ENCODE measurements at regions not wholly inside any gene's neighbourhood (a gene's known extent, or its start where the extent isn't known, plus 50 kb on each side); places are given as distances from the start of the nearest gene placed in this dataset.
A peak's percentile ranks its signal among the peaks of the same experiment; 100 is the strongest.

GRCh38 chr6:1526398-1527072 lies 83.2 kb upstream of the FOXC1 start:
- Histone ChIP-seq H3K4me3 (ENCODE audit: low read length in 2 of 2) (no peak overlapping the region), H3K4me1 (ENCODE audit: control insufficient read depth in 1 of 2, insufficient read depth in 2 of 2, low read length in 2 of 2) (no peaks in the 10 kb centered on the region), H3K36me3 (ENCODE audit: control insufficient read depth in 1 of 2, insufficient read depth in 2 of 2, low read length in 1 of 2) (no peaks in the 10 kb centered on the region), H3K27me3 (ENCODE audit: control insufficient read depth in 1 of 2, insufficient read depth in 2 of 2, low read length in 1 of 2) (no peaks in the 10 kb centered on the region), H3K9me3 (ENCODE audit: control insufficient read depth, low read length) (no peaks in the 10 kb centered on the region), H3K27ac (ENCODE audit: low read depth in 1 of 2, low read length in 2 of 2) (peak overlapping the region in 1 of 2 donors; percentile 20)
- intact Hi-C loops (cut with DNase I): no loop called here
- peak in 1 of 2 donors; percentile 51 for DNase-seq
- 11 to 14% methylated on average over 12 of the region's 12 CpGs for WGBS, 2 donors
- ATAC-seq (ENCODE audit: low FRiP score): peak; percentile 60

- Histone ChIP-seq H3K4me3 (ENCODE audit: low read length in 2 of 2) (no peak overlapping the region), H3K36me3 (ENCODE audit: control insufficient read depth in 1 of 2, insufficient read depth in 2 of 2, low read length in 1 of 2) (no peaks in the 10 kb centered on the region), H3K4me1 (ENCODE audit: control insufficient read depth in 1 of 2, insufficient read depth in 2 of 2, low read length in 2 of 2) (no peaks in the 10 kb centered on the region), H3K9me3 (ENCODE audit: control insufficient read depth, low read length) (no peaks in the 10 kb centered on the region), H3K27ac (ENCODE audit: low read depth in 1 of 2, low read length in 2 of 2) (peak overlapping the region; percentile 2 to 20), H3K27me3 (ENCODE audit: control insufficient read depth in 1 of 2, insufficient read depth in 2 of 2, low read length in 1 of 2) (no peaks in the 10 kb centered on the region)
- DNase-seq: peak; percentile 71 to 76
- peak; percentile 75 for ATAC-seq (ENCODE audit: low FRiP score)
- intact Hi-C loops (cut with DNase I): no loop called here
- 3 to 5% methylated on average over 11 of the region's 11 CpGs for WGBS, 2 donors
Measured at GRCh38 chr6:1527073-1527457, 82.7 kb upstream of the FOXC1 start.

GRCh38 chr6:1535295-1535694 lies 74.4 kb upstream of the FOXC1 start:
- intact Hi-C loops (cut with DNase I): no loop called here
- Histone ChIP-seq H3K27ac (ENCODE audit: low read depth in 1 of 2, low read length in 2 of 2) (no peak overlapping the region), H3K4me1 (ENCODE audit: control insufficient read depth in 1 of 2, insufficient read depth in 2 of 2, low read length in 2 of 2) (no peaks in the 10 kb centered on the region), H3K27me3 (ENCODE audit: control insufficient read depth in 1 of 2, insufficient read depth in 2 of 2, low read length in 1 of 2) (no peaks in the 10 kb centered on the region), H3K9me3 (ENCODE audit: control insufficient read depth, low read length) (no peaks in the 10 kb centered on the region), H3K36me3 (ENCODE audit: control insufficient read depth in 1 of 2, insufficient read depth in 2 of 2, low read length in 1 of 2) (no peaks in the 10 kb centered on the region), H3K4me3 (ENCODE audit: low read length in 2 of 2) (no peak overlapping the region)
- ATAC-seq (ENCODE audit: low FRiP score): no peak
- WGBS, 2 donors: 93 to 98% methylated on average over 4 of the region's 4 CpGs
- DNase-seq: no peak

GRCh38 chr6:1536526-1537429 lies 72.9 kb upstream of the FOXC1 start:
- Histone ChIP-seq H3K27ac (ENCODE audit: low read depth in 1 of 2, low read length in 2 of 2) (no peak overlapping the region), H3K27me3 (ENCODE audit: control insufficient read depth in 1 of 2, insufficient read depth in 2 of 2, low read length in 1 of 2) (no peaks in the 10 kb centered on the region), H3K4me1 (ENCODE audit: control insufficient read depth in 1 of 2, insufficient read depth in 2 of 2, low read length in 2 of 2) (no peaks in the 10 kb centered on the region), H3K9me3 (ENCODE audit: control insufficient read depth, low read length) (no peaks in the 10 kb centered on the region), H3K4me3 (ENCODE audit: low read length in 2 of 2) (no peak overlapping the region), H3K36me3 (ENCODE audit: control insufficient read depth in 1 of 2, insufficient read depth in 2 of 2, low read length in 1 of 2) (no peaks in the 10 kb centered on the region)
- 76 to 84% methylated on average over 21 of the region's 21 CpGs for WGBS, 2 donors
- ATAC-seq (ENCODE audit: low FRiP score) (no peak), DNase-seq (no peak)
- intact Hi-C loops (cut with DNase I): no loop called here

- H3K4me1 ChIP-seq (ENCODE audit: control insufficient read depth in 1 of 2, insufficient read depth in 2 of 2, low read length in 2 of 2): no peaks in the 10 kb centered on the region
- 83 to 95% methylated on average over 5 of the region's 5 CpGs for WGBS, 2 donors
- no peak for ATAC-seq (ENCODE audit: low FRiP score)
- intact Hi-C loops (cut with DNase I): no loop called here
- no peak overlapping the region for H3K27ac ChIP-seq (ENCODE audit: low read depth in 1 of 2, low read length in 2 of 2)
- H3K4me3 ChIP-seq (ENCODE audit: low read length in 2 of 2): no peak overlapping the region
- no peaks in the 10 kb centered on the region for H3K9me3 ChIP-seq (ENCODE audit: control insufficient read depth, low read length)
- H3K36me3 ChIP-seq (ENCODE audit: control insufficient read depth in 1 of 2, insufficient read depth in 2 of 2, low read length in 1 of 2): no peaks in the 10 kb centered on the region
- H3K27me3 ChIP-seq (ENCODE audit: control insufficient read depth in 1 of 2, insufficient read depth in 2 of 2, low read length in 1 of 2): no peaks in the 10 kb centered on the region
- DNase-seq: no peak
Measured at GRCh38 chr6:1538369-1538768, 71.3 kb upstream of the FOXC1 start.

GRCh38 chr6:1538810-1539478 lies 70.8 kb upstream of the FOXC1 start:
- intact Hi-C loops (cut with DNase I): no loop called here
- DNase-seq: no peak
- Histone ChIP-seq H3K9me3 (ENCODE audit: control insufficient read depth, low read length) (no peaks in the 10 kb centered on the region), H3K4me3 (ENCODE audit: low read length in 2 of 2) (no peak overlapping the region), H3K27me3 (ENCODE audit: control insufficient read depth in 1 of 2, insufficient read depth in 2 of 2, low read length in 1 of 2) (no peaks in the 10 kb centered on the region), H3K36me3 (ENCODE audit: control insufficient read depth in 1 of 2, insufficient read depth in 2 of 2, low read length in 1 of 2) (no peaks in the 10 kb centered on the region), H3K4me1 (ENCODE audit: control insufficient read depth in 1 of 2, insufficient read depth in 2 of 2, low read length in 2 of 2) (no peaks in the 10 kb centered on the region), H3K27ac (ENCODE audit: low read depth in 1 of 2, low read length in 2 of 2) (no peak overlapping the region)
- 87 to 92% methylated on average over 16 of the region's 16 CpGs for WGBS, 2 donors
- ATAC-seq (ENCODE audit: low FRiP score): no peak

- no peak overlapping the region for H3K27ac ChIP-seq (ENCODE audit: low read depth in 1 of 2, low read length in 2 of 2)
- DNase-seq (no peak), ATAC-seq (ENCODE audit: low FRiP score) (no peak)
- intact Hi-C loops (cut with DNase I): no loop called here
- H3K4me1 ChIP-seq (ENCODE audit: control insufficient read depth in 1 of 2, insufficient read depth in 2 of 2, low read length in 2 of 2): no peaks in the 10 kb centered on the region
- no peaks in the 10 kb centered on the region for H3K36me3 ChIP-seq (ENCODE audit: control insufficient read depth in 1 of 2, insufficient read depth in 2 of 2, low read length in 1 of 2)
- no peaks in the 10 kb centered on the region for H3K27me3 ChIP-seq (ENCODE audit: control insufficient read depth in 1 of 2, insufficient read depth in 2 of 2, low read length in 1 of 2)
- 85 to 88% methylated on average over 11 of the region's 11 CpGs for WGBS, 2 donors
- no peaks in the 10 kb centered on the region for H3K9me3 ChIP-seq (ENCODE audit: control insufficient read depth, low read length)
- no peak overlapping the region for H3K4me3 ChIP-seq (ENCODE audit: low read length in 2 of 2)
Measured at GRCh38 chr6:1540864-1541521, 68.7 kb upstream of the FOXC1 start.

GRCh38 chr6:1542335-1542734 lies 67.4 kb upstream of the FOXC1 start:
- Histone ChIP-seq H3K27ac (ENCODE audit: low read depth in 1 of 2, low read length in 2 of 2) (no peak overlapping the region), H3K4me1 (ENCODE audit: control insufficient read depth in 1 of 2, insufficient read depth in 2 of 2, low read length in 2 of 2) (no peaks in the 10 kb centered on the region), H3K4me3 (ENCODE audit: low read length in 2 of 2) (no peak overlapping the region), H3K36me3 (ENCODE audit: control insufficient read depth in 1 of 2, insufficient read depth in 2 of 2, low read length in 1 of 2) (peaks cover 0 to 2% of the 10 kb centered on the region in 2 donors), H3K9me3 (ENCODE audit: control insufficient read depth, low read length) (no peaks in the 10 kb centered on the region), H3K27me3 (ENCODE audit: control insufficient read depth in 1 of 2, insufficient read depth in 2 of 2, low read length in 1 of 2) (no peaks in the 10 kb centered on the region)
- intact Hi-C loops (cut with DNase I): no loop called here
- ATAC-seq (ENCODE audit: low FRiP score) (no peak), DNase-seq (no peak)
